IPS-18c (cell line): ENCODE measurements at regions not wholly inside any gene's neighbourhood (a gene's known extent, or its start where the extent isn't known, plus 50 kb on each side); places are given as distances from the start of the nearest gene placed in this dataset.

Experiments used
- H3K4me3 ChIP-seq: 2 replicates; pipeline ENCODE4 v1.7.0; 2013; ENCODE audit warnings: low read depth, mild to moderate bottlenecking, low read length, moderate library complexity; ENCODE audit not compliant: insufficient read depth
- H3K9me3 ChIP-seq: one replicate; pipeline ENCODE4 v1.6.1; 2013; ENCODE audit warnings: mild to moderate bottlenecking, low read length, moderate library complexity; ENCODE audit not compliant: control insufficient read depth, insufficient read depth

DNA sequence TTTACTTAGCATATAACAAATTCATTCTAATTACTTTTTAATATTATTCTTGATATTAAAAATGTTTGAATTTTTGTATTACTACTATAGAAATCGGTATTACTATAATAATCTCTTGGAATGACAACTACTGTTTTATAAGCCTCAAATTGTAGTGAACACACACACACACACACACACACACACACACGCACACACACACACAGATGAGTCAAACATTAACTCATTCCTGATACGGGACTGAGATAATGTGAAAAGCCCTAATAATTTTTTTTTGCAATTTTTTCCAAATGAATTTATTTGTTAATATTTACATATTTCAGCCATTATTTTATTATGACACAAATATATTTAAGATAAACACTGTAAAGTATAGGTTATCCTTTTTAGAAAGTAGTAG lies 951.2 kb upstream of the PHF14 start:
- Histone ChIP-seq H3K9me3 (no peaks in the 10 kb centered on the region), H3K4me3 (no peak overlapping the region)

- no peak overlapping the region for H3K4me3 ChIP-seq
- no peaks in the 10 kb centered on the region for H3K9me3 ChIP-seq
Measured at GRCh38 chr7:10022957-10023356, 950.7 kb upstream of the PHF14 start.

- H3K9me3 ChIP-seq, result no peaks in the 10 kb centered on the region
- no peak overlapping the region for H3K4me3 ChIP-seq
Measured at GRCh38 chr7:10034843-10035556, 938.7 kb upstream of the PHF14 start.

DNA sequence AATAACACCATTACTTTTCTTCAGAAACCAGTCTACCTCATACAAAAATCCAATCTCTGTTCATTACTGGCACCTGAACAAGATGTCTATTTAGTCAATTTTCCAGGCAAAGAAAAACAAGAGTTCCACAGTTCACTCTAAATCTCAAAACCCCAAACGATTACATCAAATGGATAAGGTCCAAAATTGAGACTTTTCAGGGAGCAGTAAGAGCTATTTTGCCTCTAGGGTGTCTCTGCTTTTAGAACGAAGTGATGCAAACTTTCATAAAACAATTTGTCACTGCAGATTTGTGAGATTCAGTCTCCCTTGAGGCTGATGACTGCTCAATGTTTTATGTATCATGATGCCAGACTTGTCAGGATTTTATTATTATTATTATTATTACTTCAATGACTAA lies 937.0 kb upstream of the PHF14 start:
- no peaks in the 10 kb centered on the region for H3K9me3 ChIP-seq
- no peak overlapping the region for H3K4me3 ChIP-seq

GRCh38 chr7:10038351-10038750 lies 935.3 kb upstream of the PHF14 start:
- Histone ChIP-seq H3K9me3 (no peaks in the 10 kb centered on the region), H3K4me3 (no peak overlapping the region)

DNA sequence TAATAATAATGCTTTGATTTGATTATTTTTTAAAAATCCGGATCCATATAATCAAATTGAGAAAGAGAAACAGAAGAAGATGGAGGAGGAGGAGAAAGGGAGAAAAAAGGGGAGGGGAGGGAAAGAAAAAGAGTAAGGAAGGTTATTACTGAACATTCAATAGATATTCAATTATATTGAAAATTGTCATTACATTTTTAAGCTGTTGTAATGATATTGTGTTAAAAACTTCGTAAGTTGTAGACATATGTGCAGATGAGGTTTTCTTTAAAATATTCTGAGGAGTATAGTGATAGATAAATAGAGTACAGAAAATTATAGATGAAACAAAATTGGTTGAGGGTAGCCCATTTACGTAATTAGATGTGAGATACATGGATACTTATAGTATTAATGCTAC lies 933.0 kb upstream of the PHF14 start:
- Histone ChIP-seq H3K9me3 (no peaks in the 10 kb centered on the region), H3K4me3 (no peak overlapping the region)

DNA sequence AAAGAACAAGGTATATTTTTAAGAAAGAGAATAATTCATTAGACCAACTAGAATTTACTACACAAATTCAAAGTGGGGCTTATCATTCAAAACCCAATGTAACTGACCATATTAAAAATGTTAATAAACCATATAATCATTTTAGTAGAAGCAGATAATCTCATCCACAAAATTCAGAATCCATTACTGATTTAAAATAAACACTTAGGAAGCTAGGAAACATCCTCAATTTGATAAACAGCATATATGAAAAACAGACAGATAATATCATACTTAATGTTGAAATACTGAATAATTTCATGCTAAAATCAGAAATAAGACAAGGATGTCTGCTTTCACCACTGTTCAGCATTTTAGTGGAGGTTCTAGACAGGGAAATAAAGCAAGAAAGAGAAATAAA lies 902.8 kb upstream of the PHF14 start:
- peaks cover 2% of the 10 kb centered on the region for H3K9me3 ChIP-seq
- no peak overlapping the region for H3K4me3 ChIP-seq

DNA sequence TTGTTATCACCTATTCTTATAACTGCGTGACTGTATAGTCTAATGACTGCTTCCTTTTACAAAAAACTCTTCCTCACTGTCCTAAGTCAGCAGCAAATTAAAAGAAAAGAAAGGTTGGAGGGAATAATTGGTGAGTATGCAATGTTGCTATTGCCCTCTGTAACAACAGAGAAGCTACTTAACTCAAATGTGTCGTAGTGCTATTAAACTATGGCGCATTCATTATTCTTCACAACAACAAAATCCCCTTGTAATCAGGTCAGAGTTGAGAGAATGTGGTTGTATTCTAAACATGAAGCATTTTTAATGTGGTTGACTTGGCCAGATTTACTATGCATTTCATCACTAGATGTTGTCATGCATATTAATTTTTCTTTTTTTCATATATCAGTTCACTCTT lies 897.8 kb upstream of the PHF14 start:
- Histone ChIP-seq H3K4me3 (no peak overlapping the region), H3K9me3 (peaks cover 2% of the 10 kb centered on the region)

- peaks cover 2% of the 10 kb centered on the region for H3K9me3 ChIP-seq
- H3K4me3 ChIP-seq, result no peak overlapping the region
Measured at GRCh38 chr7:10076660-10077300, 896.9 kb upstream of the PHF14 start.

GRCh38 chr7:10079572-10079971 lies 894.1 kb upstream of the PHF14 start:
- H3K4me3 ChIP-seq, result no peak overlapping the region
- peaks cover 1% of the 10 kb centered on the region for H3K9me3 ChIP-seq

DNA sequence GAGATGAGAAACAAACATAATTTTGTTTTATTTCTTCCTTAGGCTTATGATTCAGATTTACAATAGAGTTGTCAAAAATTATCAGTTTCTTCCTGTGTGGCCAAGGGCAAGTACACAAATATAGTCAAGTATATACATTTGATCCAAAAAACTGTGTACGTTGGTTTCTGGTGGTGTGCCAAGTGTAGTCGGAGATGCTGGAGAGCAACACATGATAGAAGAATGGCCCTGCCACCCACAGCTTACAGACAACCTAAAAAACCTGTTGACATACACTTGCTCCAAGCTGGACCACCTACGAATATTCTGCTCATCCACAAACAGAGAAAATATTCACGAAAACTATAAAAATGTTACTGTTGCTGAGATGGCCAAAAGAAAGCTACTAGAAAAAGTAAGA lies 890.8 kb upstream of the PHF14 start:
- Histone ChIP-seq H3K4me3 (no peak overlapping the region), H3K9me3 (no peaks in the 10 kb centered on the region)

DNA sequence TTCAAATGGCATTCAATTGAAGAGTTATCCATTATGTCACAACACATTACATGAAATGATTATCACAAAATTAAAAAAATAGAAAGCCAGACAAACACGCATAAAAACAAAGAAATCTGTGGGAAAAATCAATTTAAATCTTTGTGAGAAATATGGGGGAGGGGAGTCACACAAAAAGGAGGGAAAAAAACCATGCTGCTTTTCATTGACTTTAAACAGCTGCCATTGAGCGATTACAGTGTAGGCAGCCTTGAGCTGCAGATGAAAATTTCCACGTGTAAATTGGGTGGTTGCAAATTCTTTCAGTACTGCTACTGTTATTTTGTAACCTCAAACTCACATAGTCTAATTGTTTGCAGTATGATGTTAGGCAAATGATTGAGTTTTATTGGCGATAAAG lies 889.9 kb upstream of the PHF14 start:
- Histone ChIP-seq H3K4me3 (no peak overlapping the region), H3K9me3 (no peaks in the 10 kb centered on the region)

- Histone ChIP-seq H3K4me3 (no peak overlapping the region), H3K9me3 (no peaks in the 10 kb centered on the region)
Measured at GRCh38 chr7:10085231-10085630, 888.4 kb upstream of the PHF14 start.

GRCh38 chr7:10100572-10100971 lies 873.1 kb upstream of the PHF14 start:
- H3K9me3 ChIP-seq, result no peaks in the 10 kb centered on the region

GRCh38 chr7:10101351-10101750 lies 872.3 kb upstream of the PHF14 start:
- H3K4me3 ChIP-seq, result no peak overlapping the region
- H3K9me3 ChIP-seq, result no peaks in the 10 kb centered on the region

More at GRCh38 chr7:10100572-10100971, 873.1 kb upstream of the PHF14 start:
- no peak overlapping the region for H3K4me3 ChIP-seq

GRCh38 chr7:10104292-10104691 lies 869.4 kb upstream of the PHF14 start:
- H3K9me3 ChIP-seq, result no peaks in the 10 kb centered on the region
- no peak overlapping the region for H3K4me3 ChIP-seq

GRCh38 chr7:10106609-10107008 lies 867.1 kb upstream of the PHF14 start:
- no peak overlapping the region for H3K4me3 ChIP-seq
- H3K9me3 ChIP-seq, result no peaks in the 10 kb centered on the region

- H3K4me3 ChIP-seq, result no peak overlapping the region
- no peaks in the 10 kb centered on the region for H3K9me3 ChIP-seq
Measured at GRCh38 chr7:10116511-10116910, 857.2 kb upstream of the PHF14 start.

DNA sequence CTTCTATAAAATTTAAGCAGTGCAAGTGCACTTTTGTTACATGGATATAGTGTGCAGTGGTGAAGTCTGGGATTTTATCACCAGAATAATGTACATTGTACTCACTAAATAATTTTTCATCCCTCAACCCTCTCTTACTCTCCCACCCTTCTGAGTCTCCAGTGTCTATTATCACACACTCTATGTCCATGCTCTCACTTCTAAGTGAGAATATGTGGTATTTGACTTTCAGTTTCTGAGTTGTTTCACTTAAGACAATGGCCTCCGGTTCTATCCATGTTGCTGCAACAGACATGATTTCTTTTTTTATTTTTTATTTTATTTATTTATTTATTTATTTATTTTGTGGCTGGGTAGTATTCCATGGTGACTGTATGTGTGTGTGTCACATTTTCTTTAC lies 855.9 kb upstream of the PHF14 start:
- no peaks in the 10 kb centered on the region for H3K9me3 ChIP-seq
- no peak overlapping the region for H3K4me3 ChIP-seq
